OCI-M1 (cell line): ENCODE measurements at regions not wholly inside any gene's neighbourhood (a gene's known extent, or its start where the extent isn't known, plus 50 kb on each side); places are given as distances from the start of the nearest gene placed in this dataset.
"Not testable (repeated sequence)": the region's sequence is repeated elsewhere in the genome, so short reads cannot be mapped to it uniquely, and the experiment has no call there.

Experiments
- DNase-seq: peaks from one replicate; lab custom pipeline; 2025; lab: John Stamatoyannopoulos, UW

DNA sequence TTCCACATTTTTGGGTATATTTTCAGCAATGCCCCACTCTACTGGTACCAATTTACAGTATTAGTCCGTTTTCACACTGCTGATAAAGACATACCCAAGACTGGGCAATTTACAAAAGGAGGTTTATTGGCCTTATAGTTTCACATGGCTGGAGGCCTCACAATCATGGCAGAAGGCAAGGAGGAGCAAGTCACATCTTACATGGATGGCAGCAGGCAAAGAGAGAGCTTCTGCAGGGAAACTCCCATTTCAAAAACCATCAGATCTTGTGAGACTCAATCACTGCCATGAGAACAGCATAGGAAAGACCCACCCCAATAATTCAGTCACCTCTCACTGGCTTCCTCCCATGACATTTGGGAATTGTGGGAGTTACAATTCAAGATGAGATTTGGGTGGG lies 722.9 kb downstream of the NTRK3 start:
- not testable (repeated sequence) for DNase-seq

DNA sequence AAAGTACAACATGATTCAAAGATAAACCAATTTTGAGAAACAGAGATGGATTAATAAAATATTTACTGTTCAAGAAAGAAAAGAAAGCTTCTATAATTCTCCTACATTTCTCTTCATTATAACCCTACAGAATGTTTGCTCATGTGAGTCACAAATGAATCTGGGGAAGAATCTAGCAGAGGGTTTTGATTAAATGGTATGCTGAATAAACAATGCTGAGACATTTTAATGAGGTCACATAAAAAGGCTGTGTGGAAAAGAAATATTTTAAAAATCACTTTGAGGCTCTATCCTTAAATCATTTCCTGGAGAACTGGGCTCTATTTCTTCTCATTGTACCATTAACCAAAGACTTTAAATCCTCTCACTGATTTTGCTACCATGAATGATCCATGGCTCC lies 727.7 kb downstream of the NTRK3 start:
- DNase-seq = no peak

DNA sequence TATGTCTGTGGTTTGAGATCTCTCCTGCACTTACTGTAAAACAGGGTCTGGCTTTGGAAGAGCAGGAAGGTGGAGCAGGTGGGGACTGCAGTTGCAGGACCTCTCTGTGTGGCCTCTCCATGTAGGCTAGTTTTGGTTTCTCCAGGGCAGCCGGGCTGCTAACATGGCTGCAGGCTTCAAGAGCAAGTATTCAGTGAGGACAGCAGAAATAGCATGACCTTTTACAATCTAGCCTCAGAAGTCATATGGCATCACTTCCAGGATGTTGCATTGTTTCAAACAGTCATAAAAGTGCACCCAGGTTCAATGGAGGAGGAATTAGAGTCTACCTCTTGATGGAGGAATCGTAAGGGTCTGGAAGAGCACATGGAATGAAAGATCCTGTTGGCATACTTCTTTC lies 728.7 kb downstream of the NTRK3 start:
- DNase-seq = no peak

DNA sequence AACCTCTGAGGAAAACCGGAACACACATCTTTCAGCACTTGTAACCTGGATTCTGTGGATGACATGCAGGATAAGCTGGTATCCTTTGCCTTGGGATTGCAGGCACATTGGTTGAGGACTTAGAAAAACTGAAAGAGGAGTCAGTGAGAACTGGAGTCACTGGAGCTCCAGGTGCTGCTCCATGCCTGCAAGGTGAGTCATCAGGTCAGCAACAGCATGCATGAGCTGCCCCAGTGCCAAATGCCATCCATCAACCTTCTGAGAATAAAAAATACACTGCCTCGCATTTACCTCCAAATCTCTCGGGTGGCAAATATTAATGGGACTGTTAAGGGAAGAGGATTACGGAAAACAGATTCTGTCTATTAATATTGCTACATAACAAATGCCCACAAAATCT lies 729.1 kb downstream of the NTRK3 start:
- DNase-seq = no peak

DNA sequence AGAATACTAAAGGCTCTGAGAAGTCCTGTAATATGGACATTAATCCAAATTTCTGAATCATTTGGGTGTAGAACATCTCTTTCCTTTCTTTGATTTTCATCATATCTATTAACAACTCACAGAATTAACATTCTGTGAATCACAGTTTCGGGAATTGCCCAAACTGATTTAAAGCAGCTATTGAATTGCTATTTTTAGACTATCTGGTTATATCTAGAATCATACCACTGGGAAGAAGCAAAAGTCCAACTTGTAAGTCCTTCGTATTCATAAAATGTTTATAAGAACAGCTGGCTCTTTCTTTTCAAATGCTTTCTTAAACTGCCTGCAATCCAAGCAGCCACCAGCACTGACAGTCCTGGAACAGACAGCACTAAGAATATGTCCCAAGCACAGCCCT lies 733.0 kb downstream of the NTRK3 start:
- DNase-seq = no peak

DNA sequence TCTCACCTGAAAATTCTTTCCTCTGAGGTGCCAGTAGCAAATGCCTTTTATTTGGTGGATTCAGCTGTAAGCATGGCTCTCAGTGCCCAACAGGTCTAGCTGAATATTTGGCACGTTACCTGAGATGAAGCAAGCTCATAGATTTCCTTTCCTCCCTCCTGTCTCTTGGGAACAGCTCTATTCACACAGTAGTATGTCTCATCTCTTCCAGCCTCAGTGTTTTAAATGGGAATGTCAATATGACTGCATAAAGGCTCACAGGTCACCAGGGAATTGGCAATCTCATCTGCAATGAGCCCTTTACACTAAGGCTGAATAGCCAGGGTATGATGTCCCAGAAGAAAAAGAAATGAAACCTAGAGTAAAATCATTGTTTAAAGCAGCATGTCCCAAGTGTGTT lies 733.5 kb downstream of the NTRK3 start:
- DNase-seq = no peak

DNA sequence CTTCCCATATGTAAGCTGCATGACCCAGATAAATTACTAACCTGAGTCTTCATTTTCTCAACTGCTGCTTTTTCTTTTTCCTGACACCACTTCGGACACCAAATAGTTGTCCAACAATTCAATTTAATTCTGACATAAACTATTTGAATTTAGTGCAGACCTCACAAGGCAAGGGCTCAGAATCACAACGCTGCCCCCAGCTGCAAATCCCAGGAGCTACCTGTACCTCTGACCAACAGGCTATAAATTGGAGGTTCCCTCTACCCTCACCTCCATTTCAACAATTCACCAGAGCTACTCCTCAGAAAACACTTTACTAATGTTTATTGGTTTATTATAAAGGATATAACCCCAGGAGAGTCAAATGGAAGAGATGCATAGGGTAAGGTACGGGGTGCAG lies 737.6 kb downstream of the NTRK3 start:
- DNase-seq = no peak

DNA sequence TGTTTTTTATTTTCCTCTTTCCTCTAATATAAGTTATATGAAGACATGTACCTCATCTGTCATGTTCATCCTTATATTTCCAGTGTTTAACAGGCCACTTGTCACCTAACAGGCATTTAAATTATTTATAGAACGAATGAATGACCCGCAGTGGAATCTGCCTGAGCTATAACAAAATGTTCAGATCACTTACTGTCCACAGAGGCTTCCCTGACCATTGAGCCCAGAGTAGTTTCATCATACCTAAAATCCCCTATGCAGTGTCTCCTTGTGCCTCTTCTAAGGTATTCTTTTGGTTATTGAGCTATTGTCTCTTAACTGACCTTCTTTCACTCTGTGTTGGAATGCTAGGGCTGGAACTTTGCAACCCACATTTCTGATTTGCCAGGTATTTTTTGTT lies 748.5 kb downstream of the NTRK3 start:
- DNase-seq = no peak

DNA sequence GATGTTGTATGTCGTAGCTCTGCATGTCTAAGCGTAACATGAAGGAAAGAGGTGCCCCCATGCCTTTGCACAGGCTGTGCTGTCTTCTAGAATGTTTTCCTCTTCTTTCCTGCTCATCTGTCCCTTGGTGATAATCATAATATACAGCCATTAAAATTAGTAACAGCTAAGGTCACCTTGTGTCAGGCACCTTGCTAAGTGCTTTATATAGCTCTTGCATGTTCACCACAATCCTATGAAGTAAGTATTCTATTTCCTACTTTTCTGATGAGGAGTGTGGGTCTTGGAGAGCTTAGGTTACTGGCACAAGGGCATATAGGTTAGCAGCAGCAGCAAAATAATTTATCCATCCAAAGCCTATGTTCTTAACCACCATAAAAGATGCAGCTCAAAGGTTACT lies 754.4 kb downstream of the NTRK3 start:
- DNase-seq = no peak

DNA sequence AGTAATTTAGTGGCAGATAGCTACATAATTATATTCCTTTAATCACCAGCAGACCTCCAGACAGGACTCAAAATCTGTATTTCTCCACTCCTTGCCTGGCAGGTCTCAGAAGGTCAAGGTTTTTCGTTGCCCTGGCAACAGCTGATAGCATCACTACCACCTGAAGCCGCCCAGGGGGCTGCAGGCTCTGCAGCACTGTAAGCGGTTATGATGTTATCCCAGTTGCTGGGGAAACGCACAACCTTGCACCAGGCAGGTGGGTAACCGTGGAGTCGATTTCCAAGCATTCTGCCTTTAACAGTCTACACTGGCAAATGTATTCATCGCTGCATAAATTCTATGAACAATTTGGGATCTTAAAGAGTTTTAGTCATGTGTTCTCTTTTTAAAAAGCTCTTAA lies 756.3 kb downstream of the NTRK3 start:
- no peak for DNase-seq

DNA sequence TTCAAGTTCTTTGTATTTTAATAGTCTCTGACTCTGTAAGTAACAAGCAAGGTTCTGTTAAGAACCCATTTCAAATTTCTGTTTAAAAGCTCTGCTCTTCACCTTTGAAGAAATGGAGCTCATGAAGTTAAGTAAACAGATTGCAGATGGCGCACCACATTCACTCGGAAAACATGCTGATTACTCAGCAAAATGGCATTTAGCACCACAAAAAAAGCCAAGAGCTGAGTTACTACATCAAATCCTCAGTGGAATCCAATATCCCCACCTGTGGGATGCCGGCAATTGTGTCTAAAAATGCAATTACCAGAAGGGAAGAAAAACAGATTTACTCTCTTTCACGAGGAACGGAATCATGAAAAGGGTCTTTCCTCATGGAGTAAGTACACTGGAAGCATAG lies 758.0 kb downstream of the NTRK3 start:
- no peak for DNase-seq

DNA sequence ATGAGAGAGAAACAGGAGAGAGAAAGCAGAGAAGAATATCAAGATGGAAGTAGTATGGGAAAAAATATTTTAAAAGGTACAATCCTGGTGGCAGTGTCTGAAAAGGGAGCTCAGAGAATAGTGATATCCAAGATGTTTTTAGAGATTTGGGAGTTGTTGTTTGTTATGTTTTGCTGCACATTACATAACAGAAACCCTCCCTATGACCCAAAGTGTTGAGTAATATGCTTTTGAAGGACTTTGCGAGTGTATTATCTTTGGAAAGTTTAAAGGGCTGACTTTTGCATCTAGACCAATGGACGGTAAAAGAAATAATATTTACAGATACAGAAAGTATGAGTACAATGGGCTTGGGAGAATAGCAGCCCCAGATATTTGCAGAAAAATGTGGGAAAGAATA lies 759.7 kb downstream of the NTRK3 start:
- no peak for DNase-seq

DNA sequence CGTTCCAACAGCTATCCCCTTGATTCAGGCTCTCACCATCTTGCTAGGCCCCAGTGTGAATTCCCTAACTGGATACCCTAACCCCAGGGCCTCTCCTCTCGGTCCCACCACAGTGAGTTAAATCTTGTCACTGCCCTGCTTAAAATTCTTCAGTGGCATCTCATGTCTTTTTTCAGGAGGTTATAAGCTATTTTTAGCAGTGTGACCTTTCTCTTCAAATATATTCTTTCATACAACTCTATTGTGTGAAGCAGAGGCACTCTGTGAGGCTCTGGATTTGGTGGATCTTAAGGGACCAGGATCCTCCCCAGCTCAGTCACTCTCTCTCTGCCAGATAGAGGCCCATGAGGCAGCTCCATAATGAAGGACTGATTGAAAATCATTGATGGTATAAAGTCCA lies 760.4 kb downstream of the NTRK3 start:
- DNase-seq = no peak

DNA sequence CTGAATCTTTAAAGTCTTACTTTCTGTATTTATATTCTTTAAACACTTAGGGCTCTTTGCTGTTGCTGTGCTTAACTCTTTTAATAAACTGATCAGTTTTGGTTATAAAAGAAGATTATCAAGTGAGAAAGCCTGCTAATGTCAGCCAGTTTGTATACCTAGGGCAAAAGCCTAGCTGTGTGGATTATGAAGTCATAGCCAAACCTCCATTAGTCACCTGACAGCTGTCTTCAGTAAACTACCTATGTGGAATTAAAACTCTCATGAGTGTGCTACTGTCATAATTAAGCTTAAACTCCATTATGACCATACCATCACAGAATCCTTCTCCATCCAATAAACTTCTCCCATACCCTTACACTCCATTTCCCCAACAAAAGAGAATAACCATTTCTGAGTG lies 762.7 kb downstream of the NTRK3 start:
- DNase-seq = no peak

DNA sequence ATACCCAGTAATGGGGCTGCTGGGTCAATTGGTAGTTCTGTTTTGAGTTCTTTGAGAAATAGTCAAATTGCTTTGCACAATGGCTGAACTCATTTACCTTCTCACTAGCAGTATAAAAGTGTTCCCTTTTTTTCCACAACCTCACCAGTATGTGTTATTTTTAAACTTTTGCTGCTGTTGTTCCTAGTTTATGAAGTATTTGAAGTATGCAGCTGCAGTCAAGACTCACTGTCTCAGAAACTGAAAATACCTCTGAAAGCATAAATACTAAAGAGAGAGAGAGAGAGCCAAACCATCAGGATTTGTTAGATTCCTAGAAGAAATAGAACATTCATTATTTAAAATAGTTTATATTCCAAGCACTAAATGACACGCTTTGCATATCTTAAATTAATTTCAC lies 764.2 kb downstream of the NTRK3 start:
- no peak for DNase-seq

DNA sequence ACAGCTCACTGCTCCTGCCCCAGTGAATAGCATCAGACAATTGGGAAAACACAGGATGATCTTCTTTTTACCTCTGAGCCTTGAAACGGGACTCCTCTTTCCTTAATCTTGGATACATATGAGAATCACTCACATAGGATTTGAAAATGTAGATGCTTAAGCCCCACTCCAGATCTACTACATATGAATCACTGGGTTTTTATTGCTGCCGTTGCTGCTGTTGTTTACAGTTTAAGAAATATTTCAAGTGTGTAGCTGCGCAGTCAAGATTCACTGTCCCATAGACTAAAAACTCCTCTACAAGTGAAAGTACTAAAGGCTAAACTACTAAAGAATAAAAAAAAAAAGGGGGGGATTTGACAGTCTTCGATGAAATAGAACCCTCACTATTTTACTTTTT lies 765.9 kb downstream of the NTRK3 start:
- DNase-seq = no peak

DNA sequence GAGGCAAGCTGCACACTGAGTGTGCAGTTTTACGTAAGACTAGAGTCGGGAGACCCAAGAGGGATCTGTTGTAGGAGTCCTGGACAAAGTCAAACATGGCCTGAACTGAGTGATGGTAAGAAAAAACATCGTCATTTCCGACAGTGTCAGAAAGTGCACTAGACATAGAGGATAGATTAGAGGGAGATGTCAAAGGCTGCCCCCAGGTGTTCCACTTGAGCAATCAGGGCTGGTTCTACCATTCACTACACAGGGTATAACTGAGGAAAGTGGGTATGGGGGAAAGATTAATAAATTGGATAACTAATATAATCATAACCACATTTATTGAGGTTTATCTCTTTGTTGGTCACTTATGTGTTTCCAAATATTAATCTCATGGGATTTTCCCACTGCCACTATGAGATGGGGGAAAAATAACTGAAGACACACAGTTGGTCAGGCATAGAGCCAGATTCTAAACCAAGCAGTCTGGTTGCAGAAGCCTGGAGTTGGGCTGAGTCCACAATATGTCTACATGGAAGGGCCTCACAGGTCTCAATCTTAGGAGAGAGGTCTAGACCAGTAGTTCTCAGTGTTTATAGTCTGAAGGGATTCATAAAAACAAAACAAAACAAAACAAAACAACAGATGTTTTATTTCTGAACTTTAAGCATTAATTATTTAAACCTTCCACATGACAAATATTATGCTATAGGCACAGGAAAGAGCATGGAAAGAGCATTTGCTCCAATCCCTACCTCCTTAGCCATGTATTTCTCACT lies 766.5 kb downstream of the NTRK3 start:
- DNase-seq = no peak

DNA sequence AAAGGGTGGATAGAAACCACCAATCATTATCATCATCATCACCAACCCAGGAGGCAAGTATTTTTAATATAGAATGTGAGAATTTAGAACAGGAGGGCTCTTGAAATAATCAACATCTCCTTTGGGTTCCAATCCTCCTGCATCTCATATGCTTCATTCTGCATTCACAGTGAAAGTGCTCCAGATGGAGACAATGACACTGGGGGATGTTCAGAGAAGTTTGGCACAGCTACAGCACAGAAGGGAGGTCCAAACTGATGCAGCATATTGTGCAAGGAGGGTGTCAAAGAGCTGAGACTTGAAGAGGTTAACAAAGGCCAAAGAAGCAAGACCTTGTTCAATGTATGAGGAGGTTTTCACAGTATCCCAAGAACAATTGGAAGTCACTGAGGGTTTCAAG lies 767.1 kb downstream of the NTRK3 start:
- DNase-seq = no peak

DNA sequence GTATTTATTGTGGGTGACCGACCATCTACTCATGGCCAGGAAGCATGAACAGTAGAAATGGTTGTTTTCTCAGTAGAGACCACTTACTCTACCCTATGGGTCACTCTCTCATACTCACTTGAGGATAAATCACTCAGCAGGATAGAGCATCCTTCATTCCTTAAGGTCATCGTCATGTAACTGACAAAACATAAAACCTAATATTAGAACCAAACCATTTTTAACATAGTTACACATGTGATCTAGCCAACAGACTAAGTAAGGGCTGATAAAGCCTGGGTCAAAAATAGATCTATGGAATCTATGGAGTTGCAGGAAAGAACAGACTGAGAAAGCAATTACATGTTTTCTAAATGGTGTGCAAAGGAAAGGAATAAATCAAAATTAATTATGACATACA lies 769.1 kb downstream of the NTRK3 start:
- no peak for DNase-seq

DNA sequence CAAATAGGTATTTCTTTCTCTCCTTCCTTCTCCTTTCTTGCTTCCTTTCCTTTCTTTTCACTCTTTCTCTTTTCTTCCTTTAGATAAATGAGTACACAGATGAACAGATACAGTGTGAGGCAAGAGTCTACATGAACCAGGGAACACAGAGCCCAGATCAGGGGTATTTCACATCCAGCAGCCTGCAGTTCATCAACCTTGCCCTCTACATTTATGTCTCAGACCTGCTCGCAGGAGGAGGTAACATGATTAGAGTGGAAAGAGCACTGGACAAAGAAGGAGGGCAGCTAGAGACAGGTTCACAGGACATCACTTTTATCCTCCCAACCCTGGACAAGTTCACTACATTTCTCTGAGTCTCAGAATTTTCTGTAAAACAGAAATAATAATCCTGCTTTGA lies 773.1 kb downstream of the NTRK3 start:
- no peak for DNase-seq

DNA sequence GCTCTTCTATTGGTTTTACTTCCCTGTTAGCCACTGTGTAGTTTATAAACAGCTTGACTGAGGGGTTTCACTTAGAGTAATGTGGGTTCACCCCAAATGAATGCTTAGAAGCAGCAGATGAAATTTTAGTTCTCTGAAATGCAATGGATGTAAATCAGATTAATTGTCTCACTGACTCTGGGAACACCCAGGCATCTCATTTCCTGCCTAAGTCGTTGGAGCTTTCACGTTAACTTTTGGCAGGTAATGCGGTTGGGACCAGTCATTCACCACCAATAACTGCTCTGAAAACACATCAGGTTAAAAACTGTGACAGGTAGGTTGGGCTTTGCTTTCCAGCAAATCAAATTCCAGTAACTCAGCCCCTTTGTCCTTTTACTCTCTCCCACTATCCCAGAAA lies 775.4 kb downstream of the NTRK3 start:
- DNase-seq = no peak

DNA sequence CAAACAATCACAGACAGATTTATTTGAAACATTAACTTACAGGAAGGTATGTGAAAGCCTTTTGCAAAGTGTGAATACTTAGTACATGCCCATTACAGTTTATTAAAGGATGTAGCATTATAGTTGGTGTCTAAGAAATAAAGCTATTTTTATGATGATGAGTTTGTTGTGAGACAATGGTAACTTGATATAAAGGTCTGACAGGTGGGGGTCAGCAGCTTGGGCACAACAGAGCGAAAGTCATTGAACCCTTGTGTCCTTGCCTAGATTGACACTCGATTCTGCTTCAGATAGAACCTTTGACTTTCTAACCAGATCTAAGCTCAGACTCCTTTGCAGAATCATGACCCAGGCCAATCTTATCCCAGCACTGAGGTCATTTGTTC lies 777.9 kb downstream of the NTRK3 start:
- no peak for DNase-seq

DNA sequence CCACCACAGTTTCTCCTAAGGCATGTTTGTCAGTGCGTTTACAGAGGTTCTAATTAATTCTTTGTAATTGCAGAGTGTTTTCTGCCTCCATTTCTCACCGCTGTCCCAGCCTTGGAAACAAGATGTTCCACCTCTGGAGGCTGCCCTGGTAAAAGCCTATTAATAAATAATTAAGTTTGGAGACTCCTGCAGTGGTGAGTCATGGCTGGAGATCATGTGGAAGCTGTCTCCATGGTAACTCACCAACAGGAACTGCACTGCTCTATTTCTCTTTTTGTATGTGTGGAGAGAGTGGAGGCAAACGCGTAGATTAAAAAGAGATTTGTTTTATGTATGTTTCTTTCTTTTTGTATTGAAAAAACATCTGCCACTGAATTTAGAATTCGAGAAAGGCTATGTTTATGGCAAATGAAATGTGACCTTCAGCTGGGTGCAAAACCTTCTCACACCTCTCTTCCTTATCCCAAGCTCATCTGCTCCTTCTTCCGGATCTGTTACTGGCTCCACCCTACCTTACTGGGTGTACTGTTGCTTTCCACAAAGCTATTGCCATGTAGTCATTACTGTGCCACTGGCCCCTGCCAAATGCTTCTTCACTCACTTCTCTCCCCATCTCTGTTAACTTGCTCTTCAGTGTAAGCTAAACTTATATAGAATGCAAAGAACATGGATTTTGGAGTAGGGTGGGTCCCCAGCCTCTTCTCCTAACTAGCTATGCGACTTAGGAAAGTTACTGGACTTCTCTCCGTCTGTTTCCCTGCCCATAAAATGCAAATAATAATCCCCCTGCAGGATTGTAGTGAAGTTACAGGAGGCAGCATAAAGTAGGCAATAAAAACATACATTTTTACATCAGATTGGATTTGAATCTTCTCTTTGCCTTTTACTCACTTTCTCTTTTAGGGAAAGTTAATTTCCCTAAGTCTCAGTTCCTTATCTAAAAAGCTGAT lies 778.5 kb downstream of the NTRK3 start:
- DNase-seq = no peak

DNA sequence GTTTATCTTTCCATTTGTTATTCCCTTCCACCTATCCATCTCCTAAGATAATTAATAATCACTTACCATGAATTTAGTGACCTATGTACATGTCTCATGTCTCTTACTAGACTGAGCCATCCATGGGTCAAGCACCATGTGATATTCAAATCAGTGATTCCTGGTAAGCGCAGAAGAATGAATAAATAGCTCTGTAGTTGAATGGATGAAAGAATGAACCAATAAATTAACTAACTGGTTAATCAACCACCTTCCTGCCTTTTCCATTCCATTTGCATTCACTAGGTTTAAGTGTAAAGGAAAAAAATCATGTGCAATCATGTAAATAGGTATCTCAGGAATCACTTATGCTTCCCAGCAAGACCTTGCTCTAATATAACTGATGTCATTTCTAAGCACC lies 779.5 kb downstream of the NTRK3 start:
- no peak for DNase-seq
